ENCODE measurements at regions not wholly inside any gene's neighbourhood (a gene's known extent, or its start where the extent isn't known, plus 50 kb on each side); places are given as distances from the start of the nearest gene placed in this dataset.

GRCh38 chr20:4524307-4524706, 161.9 kb upstream of the PRNP start (continued):
- TF ChIP-seq PHF8 (conservative IDR thresholded peaks at IDR 0.05; ENCODE audit: low read depth, low read length) (no peak), SP1 (IDR thresholded peaks at IDR 0.05; ENCODE audit: low read depth, low read length) (no peak)

All from H1 (cell line).